ENCODE measurements at regions not wholly inside any gene's neighbourhood (a gene's known extent, or its start where the extent isn't known, plus 50 kb on each side); places are given as distances from the start of the nearest gene placed in this dataset.

- TF ChIP-seq, protein P1, sequence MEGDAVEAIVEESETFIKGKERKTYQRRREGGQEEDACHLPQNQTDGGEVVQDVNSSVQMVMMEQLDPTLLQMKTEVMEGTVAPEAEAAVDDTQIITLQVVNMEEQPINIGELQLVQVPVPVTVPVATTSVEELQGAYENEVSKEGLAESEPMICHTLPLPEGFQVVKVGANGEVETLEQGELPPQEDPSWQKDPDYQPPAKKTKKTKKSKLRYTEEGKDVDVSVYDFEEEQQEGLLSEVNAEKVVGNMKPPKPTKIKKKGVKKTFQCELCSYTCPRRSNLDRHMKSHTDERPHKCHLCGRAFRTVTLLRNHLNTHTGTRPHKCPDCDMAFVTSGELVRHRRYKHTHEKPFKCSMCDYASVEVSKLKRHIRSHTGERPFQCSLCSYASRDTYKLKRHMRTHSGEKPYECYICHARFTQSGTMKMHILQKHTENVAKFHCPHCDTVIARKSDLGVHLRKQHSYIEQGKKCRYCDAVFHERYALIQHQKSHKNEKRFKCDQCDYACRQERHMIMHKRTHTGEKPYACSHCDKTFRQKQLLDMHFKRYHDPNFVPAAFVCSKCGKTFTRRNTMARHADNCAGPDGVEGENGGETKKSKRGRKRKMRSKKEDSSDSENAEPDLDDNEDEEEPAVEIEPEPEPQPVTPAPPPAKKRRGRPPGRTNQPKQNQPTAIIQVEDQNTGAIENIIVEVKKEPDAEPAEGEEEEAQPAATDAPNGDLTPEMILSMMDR (IDR thresholded peaks at IDR 0.05; ENCODE audit: insufficient read depth, low read depth, low read length), result no peak
- no peak for DNase-seq (ENCODE audit: low read depth)
- no peak overlapping the region for H3K4me3 ChIP-seq (ENCODE audit: low read depth, low read length)
Observed at GRCh38 chr10:8990280-8990987, 935.9 kb downstream of the GATA3 start.

- H3K4me3 ChIP-seq (ENCODE audit: low read depth, low read length), result no peak overlapping the region
- DNase-seq (ENCODE audit: low read depth), result no peak
- TF ChIP-seq, protein P1 (IDR thresholded peaks at IDR 0.05; ENCODE audit: insufficient read depth, low read depth, low read length), result no peak
Observed at GRCh38 chr10:8992009-8992408, 937.5 kb downstream of the GATA3 start.

DNA sequence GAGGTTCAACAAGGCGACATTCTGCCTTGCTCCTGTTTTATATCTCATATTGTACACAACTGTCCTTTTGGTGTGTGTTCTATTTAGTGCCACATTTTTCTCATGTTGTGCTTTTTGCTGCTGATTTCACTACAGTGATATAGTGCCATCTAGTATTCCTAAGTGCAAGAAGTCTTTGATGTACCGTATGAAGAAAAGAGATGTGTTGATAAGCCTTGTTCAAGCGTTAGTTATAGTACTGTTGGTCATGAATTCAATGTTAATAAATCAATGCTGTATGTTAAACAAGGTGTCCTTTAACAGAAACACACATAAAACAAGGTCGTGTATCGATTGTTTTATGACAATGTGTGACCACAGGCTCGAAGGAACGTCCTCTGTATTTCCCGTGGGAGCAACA lies 939.4 kb downstream of the GATA3 start:
- no peak overlapping the region for H3K4me3 ChIP-seq (ENCODE audit: low read depth, low read length)
- TF ChIP-seq, protein P1 (IDR thresholded peaks at IDR 0.05; ENCODE audit: insufficient read depth, low read depth, low read length), result no peak
- DNase-seq (ENCODE audit: low read depth), result peak; percentile 2

DNA sequence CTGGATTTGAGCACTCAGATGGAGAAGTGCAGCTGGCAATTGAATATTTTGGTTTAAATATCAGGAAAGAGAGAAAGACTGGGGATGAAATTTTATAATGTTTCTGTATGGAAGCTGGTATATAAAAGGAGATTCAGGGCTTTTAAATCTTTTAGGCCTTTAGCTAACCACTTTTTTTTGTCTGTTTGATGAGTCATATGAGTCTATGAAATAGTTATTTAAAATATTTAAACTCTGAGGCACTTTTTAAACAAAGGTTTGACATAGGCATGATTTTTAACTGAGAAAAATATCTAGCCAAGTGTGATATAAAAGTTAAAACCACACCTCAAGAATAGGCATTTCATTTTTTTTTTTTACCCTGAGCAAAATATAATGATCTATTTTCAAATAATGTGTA lies 944.3 kb downstream of the GATA3 start:
- no peak for DNase-seq (ENCODE audit: low read depth)
- TF ChIP-seq, protein P1 (IDR thresholded peaks at IDR 0.05; ENCODE audit: insufficient read depth, low read depth, low read length), result no peak

DNA sequence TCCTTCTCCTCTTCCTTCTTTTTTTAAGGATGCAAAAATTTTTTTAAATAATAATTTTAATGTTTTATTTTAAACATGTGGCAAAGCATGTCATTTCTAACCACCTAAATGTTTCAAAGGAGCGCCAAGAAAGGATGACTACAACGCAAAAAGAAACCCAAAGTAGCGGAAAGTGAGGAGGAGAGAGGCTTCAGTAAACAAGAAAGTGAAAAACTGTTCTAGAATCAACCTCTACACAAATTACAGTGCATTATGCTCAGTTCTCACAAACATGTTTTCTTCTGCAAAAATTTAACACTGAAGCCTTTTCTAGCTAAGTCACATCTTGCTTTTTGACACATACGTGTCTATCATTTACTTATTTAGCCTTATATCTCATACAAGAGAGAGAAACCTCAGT lies 948.6 kb downstream of the GATA3 start:
- no peak for DNase-seq (ENCODE audit: low read depth)
- H3K4me3 ChIP-seq (ENCODE audit: low read depth, low read length), result no peak overlapping the region
- TF ChIP-seq, protein P1 (IDR thresholded peaks at IDR 0.05; ENCODE audit: insufficient read depth, low read depth, low read length), result no peak

More for the DNA sequence above, 944.3 kb downstream of the GATA3 start:
- no peak overlapping the region for H3K4me3 ChIP-seq (ENCODE audit: low read depth, low read length)

- TF ChIP-seq, protein P1 (IDR thresholded peaks at IDR 0.05; ENCODE audit: insufficient read depth, low read depth, low read length), result no peak
- no peak overlapping the region for H3K4me3 ChIP-seq (ENCODE audit: low read depth, low read length)
- DNase-seq (ENCODE audit: low read depth), result no peak
Observed at GRCh38 chr10:9004736-9005135, 950.2 kb downstream of the GATA3 start.

DNA sequence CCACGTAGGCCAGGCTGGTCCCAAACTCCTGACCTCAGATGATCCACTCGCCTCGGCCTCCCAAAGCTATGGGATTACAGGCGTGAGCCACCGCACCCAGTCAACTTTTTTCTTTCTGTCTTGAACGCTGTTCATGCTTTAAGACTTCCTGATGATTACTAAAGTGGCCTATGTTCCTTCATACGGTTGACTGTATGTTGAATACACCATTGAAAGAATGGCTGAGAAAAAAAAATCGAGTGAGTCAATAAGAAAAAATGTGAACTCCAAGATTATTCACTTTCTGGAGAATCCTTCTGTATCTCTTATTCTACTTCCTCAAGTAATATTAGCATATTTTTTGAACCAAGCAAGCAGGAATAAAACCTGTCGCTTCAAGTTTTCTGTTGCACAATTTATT lies 955.0 kb downstream of the GATA3 start:
- TF ChIP-seq, protein P1 (IDR thresholded peaks at IDR 0.05; ENCODE audit: insufficient read depth, low read depth, low read length), result no peak
- no peak overlapping the region for H3K4me3 ChIP-seq (ENCODE audit: low read depth, low read length)
- no peak for DNase-seq (ENCODE audit: low read depth)
